CD14-positive monocyte (primary cell): ENCODE measurements at regions not wholly inside any gene's neighbourhood (a gene's known extent, or its start where the extent isn't known, plus 50 kb on each side); places are given as distances from the start of the nearest gene placed in this dataset.
"Not testable (repeated sequence)": the region's sequence is repeated elsewhere in the genome, so short reads cannot be mapped to it uniquely, and the experiment has no call there.

Source experiments
- DNase-seq, 3 donors: peaks; one replicate each; pipeline ENCODE4 v3.0.0-alpha.2; 2011 to 2022
- H2AFZ ChIP-seq: 2 replicates; pipeline ENCODE4 v1.6.0; 2012; ENCODE audit warnings: mild to moderate bottlenecking, low read depth, low read length, inconsistent platforms; ENCODE audit not compliant: insufficient read depth, poor library complexity, severe bottlenecking
- H3K27ac ChIP-seq, 2 donors: 1 replicate in 1 of 2; 2 replicates in 1 of 2; pipeline ENCODE4 v1.5.1; 2012 to 2013; ENCODE audit warnings: low read length in 2 of 2, control low read depth in 1 of 2, inconsistent platforms in 1 of 2, low read depth in 1 of 2, mild to moderate bottlenecking in 1 of 2
- H3K27me3 ChIP-seq, 2 donors: one replicate each; pipeline versions ENCODE4 v1.6.0 to v1.6.1; 2011 to 2013; ENCODE audit warnings: low read length in 2 of 2; ENCODE audit not compliant: control insufficient read depth in 2 of 2, insufficient read depth in 2 of 2
- H3K36me3 ChIP-seq, 2 donors: replicated peaks in 1 of 2; 1 replicate in 1 of 2; 2 replicates in 1 of 2; pipeline versions ENCODE4 v1.5.1 to v1.6.1; 2012 to 2013; ENCODE audit warnings: low read length in 2 of 2, control low read depth in 1 of 2, inconsistent platforms in 1 of 2, mild to moderate bottlenecking in 1 of 2; ENCODE audit not compliant: insufficient read depth in 2 of 2, control insufficient read depth in 1 of 2
- H3K4me1 ChIP-seq, 2 donors: 1 replicate in 1 of 2; 2 replicates in 1 of 2; pipeline versions ENCODE4 v1.5.1 to v1.6.1; 2012 to 2013; ENCODE audit warnings: low read length in 2 of 2, control low read depth in 1 of 2, inconsistent platforms in 1 of 2, mild to moderate bottlenecking in 1 of 2, moderate library complexity in 1 of 2; ENCODE audit not compliant: insufficient read depth in 2 of 2, control insufficient read depth in 1 of 2
- H3K4me2 ChIP-seq: replicated peaks from 2 replicates; pipeline ENCODE3; 2012; ENCODE audit warnings: low read length, moderate library complexity, mild to moderate bottlenecking; ENCODE audit not compliant: poor library complexity, severe bottlenecking; ENCODE audit errors: extremely low read depth
- H3K4me3 ChIP-seq, 3 experiments: fragments of 200-600 bp in 1 of 3; sonication (generic) in 1 of 3; replicated peaks in 1 of 3; 1 replicate in 2 of 3; 2 replicates in 1 of 3; pipeline ENCODE4 v1.5.1; 2011 to 2013; ENCODE audit warnings: low read length in 3 of 3, mild to moderate bottlenecking in 3 of 3, control low read depth in 2 of 3, low read depth in 2 of 3, inconsistent platforms in 1 of 3, moderate library complexity in 1 of 3
- H3K79me2 ChIP-seq: 2 replicates; pipeline ENCODE4 v1.6.0; 2012; ENCODE audit warnings: mild to moderate bottlenecking, control low read depth, inconsistent platforms, low read length, moderate library complexity; ENCODE audit not compliant: insufficient read depth
- H3K9ac ChIP-seq: 2 replicates; pipeline ENCODE4 v1.6.0; 2017; ENCODE audit warnings: low read length, mild to moderate bottlenecking; ENCODE audit not compliant: insufficient read depth, poor library complexity, severe bottlenecking
- H3K9me3 ChIP-seq, 2 donors: replicated peaks in 1 of 2; 1 replicate in 1 of 2; 2 replicates in 1 of 2; pipeline versions ENCODE4 v1.5.1 to v1.6.1; 2012 to 2013; ENCODE audit warnings: low read length in 2 of 2, control low read depth in 1 of 2; ENCODE audit not compliant: control insufficient read depth in 1 of 2, insufficient read depth in 1 of 2
- H4K20me1 ChIP-seq: 2 replicates; pipeline ENCODE4 v1.6.0; 2012; ENCODE audit warnings: mild to moderate bottlenecking, low read length, control low read depth, moderate library complexity; ENCODE audit not compliant: insufficient read depth
- H3K27ac Mint-ChIP-seq, 7 donors: one replicate each; pipeline ENCODE4 v1.8.0; 2020; ENCODE audit warnings: mild to moderate bottlenecking in 7 of 7, mixed read lengths in 7 of 7, moderate library complexity in 6 of 7, inconsistent platforms in 2 of 7
- H3K27me3 Mint-ChIP-seq, 3 donors: one replicate each; pipeline ENCODE4 v1.8.0; 2021 to 2022; ENCODE audit warnings: low read depth in 3 of 3, mild to moderate bottlenecking in 3 of 3, mixed read lengths in 3 of 3, moderate library complexity in 3 of 3, inconsistent platforms in 1 of 3
- H3K36me3 Mint-ChIP-seq, 2 donors: one replicate each; pipeline ENCODE4 v1.8.0; 2020; ENCODE audit warnings: mixed read lengths in 2 of 2, inconsistent platforms in 1 of 2, mild to moderate bottlenecking in 1 of 2
- H3K4me1 Mint-ChIP-seq: one replicate; pipeline ENCODE4 v1.8.0; 2020; ENCODE audit warnings: mild to moderate bottlenecking, mixed read lengths
- H3K4me3 Mint-ChIP-seq, 2 donors: one replicate each; pipeline ENCODE4 v1.8.0; 2020; ENCODE audit warnings: mild to moderate bottlenecking in 2 of 2, mixed read lengths in 2 of 2, moderate library complexity in 1 of 2
- H3K9me3 Mint-ChIP-seq, 7 donors: one replicate each; pipeline ENCODE4 v1.8.0; 2020 to 2022; ENCODE audit warnings: mixed read lengths in 7 of 7, mild to moderate bottlenecking in 6 of 7, moderate library complexity in 6 of 7, inconsistent platforms in 2 of 7
- WGBS: methylation state at CpG from one replicate; pipeline ENCODE4 v1.1.5; 2013; ENCODE audit warnings: missing lambda C conversion rate; ENCODE audit not compliant: insufficient coverage; 5-methylcytosine and 5-hydroxymethylcytosine counted together
- intact Hi-C, 2 donors: fragments of 100-400 bp; cut with micrococcal nuclease; formaldehyde crosslinking; loops; one replicate each; pipeline versions ENCODE4 v1.15.0 to v1.15.1; 2023
- TF ChIP-seq, protein P1 (sequence below): fragments of 200-600 bp; IDR thresholded peaks from one replicate; pipeline ENCODE4 v1.8.0; 2022; ENCODE audit warnings: antibody characterized with exemption, mild to moderate bottlenecking

DNA sequence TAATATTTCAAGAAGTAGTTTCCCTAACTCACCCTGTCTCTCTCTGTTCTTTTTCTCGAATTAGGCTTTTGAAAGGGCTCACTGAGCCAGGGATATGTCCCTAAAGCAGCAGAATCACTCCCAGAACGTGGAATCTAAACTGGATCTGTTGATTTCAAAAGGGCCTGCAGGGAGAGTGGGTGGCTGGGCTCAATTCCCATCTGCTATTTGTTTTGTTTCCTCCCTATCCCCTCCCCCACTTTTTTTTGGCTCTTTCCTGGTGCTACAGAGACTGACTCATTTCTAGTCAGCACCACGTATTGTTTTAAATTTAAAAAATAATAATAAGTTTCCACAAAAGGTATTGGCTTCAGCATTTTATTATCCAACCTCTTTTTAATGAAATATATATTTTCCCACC, 961.5 kb downstream of the FAM181B start:
- Histone ChIP-seq H3K4me3 (no peak overlapping the region), H2AFZ (no peak overlapping the region), H3K27ac (no peak overlapping the region), H4K20me1 (no peaks in the 10 kb centered on the region), H3K9me3 (no peaks in the 10 kb centered on the region), H3K36me3 (no peaks in the 10 kb centered on the region), H3K79me2 (no peaks in the 10 kb centered on the region), H3K9ac (no peak overlapping the region), H3K4me2 (no peak overlapping the region), H3K27me3 (no peaks in the 10 kb centered on the region), H3K4me1 (no peaks in the 10 kb centered on the region)
- H3K9me3 Mint-ChIP-seq = peaks cover 0 to 3% (median 0%) of the 10 kb centered on the region in 7 donors
- H3K4me1 Mint-ChIP-seq = no peaks in the 10 kb centered on the region
- no peak for DNase-seq
- TF ChIP-seq, protein P1, sequence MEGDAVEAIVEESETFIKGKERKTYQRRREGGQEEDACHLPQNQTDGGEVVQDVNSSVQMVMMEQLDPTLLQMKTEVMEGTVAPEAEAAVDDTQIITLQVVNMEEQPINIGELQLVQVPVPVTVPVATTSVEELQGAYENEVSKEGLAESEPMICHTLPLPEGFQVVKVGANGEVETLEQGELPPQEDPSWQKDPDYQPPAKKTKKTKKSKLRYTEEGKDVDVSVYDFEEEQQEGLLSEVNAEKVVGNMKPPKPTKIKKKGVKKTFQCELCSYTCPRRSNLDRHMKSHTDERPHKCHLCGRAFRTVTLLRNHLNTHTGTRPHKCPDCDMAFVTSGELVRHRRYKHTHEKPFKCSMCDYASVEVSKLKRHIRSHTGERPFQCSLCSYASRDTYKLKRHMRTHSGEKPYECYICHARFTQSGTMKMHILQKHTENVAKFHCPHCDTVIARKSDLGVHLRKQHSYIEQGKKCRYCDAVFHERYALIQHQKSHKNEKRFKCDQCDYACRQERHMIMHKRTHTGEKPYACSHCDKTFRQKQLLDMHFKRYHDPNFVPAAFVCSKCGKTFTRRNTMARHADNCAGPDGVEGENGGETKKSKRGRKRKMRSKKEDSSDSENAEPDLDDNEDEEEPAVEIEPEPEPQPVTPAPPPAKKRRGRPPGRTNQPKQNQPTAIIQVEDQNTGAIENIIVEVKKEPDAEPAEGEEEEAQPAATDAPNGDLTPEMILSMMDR = no peak
- no peaks in the 10 kb centered on the region for H3K36me3 Mint-ChIP-seq
- no peaks in the 10 kb centered on the region for H3K27me3 Mint-ChIP-seq
- no peak overlapping the region for H3K27ac Mint-ChIP-seq
- no CpG with 5 or more reads among the region's 3 CpGs for WGBS
- intact Hi-C loops = no loop called here
- H3K4me3 Mint-ChIP-seq = no peak overlapping the region

DNA sequence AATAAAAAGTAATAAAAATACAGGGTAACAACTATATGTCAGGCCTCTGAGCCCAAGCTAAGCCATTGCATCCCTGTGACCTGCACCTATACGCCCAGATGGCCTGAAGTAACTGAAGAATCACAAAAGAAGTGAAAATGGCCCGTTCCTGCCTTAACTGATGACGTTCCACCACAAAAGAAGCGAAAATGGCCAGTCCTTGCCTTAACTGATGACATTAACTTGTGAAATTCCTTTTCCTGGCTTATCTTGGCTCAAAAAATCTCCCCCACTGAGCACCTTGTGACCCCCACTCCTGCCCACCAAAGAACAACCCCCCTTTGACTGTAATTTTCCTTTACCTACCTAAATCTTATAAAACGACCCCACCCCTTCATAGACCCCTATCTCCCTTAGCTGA, 963.8 kb downstream of the FAM181B start:
- intact Hi-C loops = loop anchor here in 1 of 2 donors (10.0 kb wide), 1 partner anchor 55 kb away; no protein-coding TSS in a partner anchor
- H3K9me3 Mint-ChIP-seq, H3K27me3 ChIP-seq, H3K36me3 Mint-ChIP-seq, H3K79me2 ChIP-seq, H3K36me3 ChIP-seq, H3K27ac ChIP-seq, H3K4me3 ChIP-seq, H3K4me1 Mint-ChIP-seq, H3K4me3 Mint-ChIP-seq, H3K4me2 ChIP-seq, H3K27ac Mint-ChIP-seq, H4K20me1 ChIP-seq, H3K9ac ChIP-seq, DNase-seq, H3K4me1 ChIP-seq, H3K9me3 ChIP-seq, H2AFZ ChIP-seq, H3K27me3 Mint-ChIP-seq: not testable (repeated sequence)
- WGBS = 77% methylated on average over 4 of the region's 5 CpGs
